ENCODE measurements at regions not wholly inside any gene's neighbourhood (a gene's known extent, or its start where the extent isn't known, plus 50 kb on each side); places are given as distances from the start of the nearest gene placed in this dataset.
"Not testable (repeated sequence)": the region's sequence is repeated elsewhere in the genome, so short reads cannot be mapped to it uniquely, and the experiment has no call there.

- DNase-seq (ENCODE audit: low read depth in 3 of 3, low spot score in 1 of 3) = no peak
Measured at GRCh38 chr12:91767237-91767636, 378.4 kb downstream of the BTG1 start.

DNA sequence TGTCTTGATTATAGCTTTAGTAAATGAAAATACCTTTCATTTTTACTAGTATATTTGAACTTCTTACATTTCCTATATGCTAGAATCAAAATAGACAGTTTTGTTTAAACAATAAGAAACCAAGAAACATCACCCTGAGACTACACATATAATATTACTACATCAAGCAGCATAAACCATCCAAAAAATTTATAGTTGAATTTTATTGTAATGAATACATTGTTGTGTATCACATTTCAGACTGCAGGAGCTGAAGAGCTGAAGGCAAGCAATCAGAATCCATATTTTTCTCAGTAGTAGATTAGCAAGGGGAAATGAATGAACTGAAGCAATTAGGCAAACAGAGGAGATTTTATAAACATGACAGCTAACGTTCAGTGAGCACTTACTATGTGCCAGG, 379.2 kb downstream of the BTG1 start:
- no peak for DNase-seq (ENCODE audit: low read depth in 3 of 3, low spot score in 1 of 3)

GRCh38 chr12:91763654-91764370, 381.8 kb downstream of the BTG1 start:
- no peak for DNase-seq (ENCODE audit: low read depth in 3 of 3, low spot score in 1 of 3)

DNA sequence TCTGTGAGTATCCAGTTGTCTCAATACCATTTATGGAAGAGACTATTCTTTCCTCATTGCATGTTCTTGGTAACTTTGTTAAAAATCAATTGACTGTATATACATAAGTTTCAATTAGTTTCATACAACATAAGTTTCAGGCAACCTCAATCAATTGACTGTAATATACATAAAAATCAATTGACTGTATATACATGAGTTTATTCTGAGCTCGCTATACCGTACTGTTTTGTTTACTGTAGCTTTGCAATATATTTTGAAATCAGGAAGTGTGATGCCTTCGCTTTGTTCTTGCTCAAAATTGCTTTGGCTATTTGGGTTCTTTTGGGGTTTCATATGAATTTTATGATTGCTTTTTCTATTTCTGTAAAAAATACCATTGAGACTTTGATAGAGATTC, 392.0 kb downstream of the BTG1 start:
- DNase-seq (ENCODE audit: low read depth in 3 of 3, low spot score in 1 of 3) = no peak

DNA sequence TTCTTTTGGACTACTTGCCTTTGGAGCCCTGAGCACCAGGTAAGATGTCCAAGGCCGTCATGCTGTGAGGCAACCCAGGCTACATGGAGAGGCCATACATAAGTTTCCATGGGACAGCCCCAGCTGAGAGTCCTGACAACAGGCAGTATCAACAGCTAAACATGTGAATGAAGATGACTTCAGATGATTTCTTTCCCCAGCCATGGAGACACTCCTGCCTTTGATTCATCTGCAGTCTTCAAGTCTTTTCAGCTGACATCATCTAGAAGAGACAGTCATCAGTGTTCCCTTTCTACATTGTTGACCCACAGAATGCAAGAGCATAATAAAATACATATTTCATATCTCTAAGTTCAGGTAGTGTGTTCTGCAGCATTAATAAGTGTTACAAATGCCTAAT, 398.7 kb downstream of the BTG1 start:
- DNase-seq (ENCODE audit: low read depth in 3 of 3, low spot score in 1 of 3) = no peak

- no peak for DNase-seq (ENCODE audit: low read depth in 3 of 3, low spot score in 1 of 3)
Measured at GRCh38 chr12:91744597-91744996, 401.0 kb downstream of the BTG1 start.

DNA sequence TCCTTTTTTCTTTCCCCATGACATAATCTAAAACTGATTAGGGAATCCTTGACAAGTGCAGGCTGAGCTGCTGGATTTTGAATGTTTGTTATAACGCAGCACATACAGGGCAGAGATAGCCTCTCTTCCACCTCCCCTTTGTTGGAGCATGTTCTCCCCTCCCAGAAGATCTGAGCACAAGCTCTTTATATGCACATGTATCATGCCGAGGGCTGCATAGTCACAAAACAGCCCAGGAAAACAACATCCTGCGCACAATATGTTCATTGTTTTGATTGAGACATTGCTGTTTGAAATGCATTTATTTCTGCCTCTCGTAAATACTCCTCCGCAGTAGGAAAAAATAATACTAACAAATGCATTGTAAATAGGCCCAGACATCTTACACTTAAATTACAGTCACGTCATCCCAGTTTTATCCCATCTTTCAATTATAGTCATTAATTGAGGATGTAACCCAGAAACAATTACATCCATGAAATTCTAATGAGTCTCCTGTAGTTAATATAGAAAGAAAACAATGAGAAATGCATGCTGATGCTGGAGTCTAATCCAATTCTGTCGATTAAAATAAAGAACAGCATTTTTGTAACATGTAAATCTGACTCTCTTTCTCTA, 401.8 kb downstream of the BTG1 start:
- no peak for DNase-seq (ENCODE audit: low read depth in 3 of 3, low spot score in 1 of 3)

GRCh38 chr12:91743280-91743679, 402.4 kb downstream of the BTG1 start:
- DNase-seq (ENCODE audit: low read depth in 3 of 3, low spot score in 1 of 3) = no peak

- no peak for DNase-seq (ENCODE audit: low read depth in 3 of 3, low spot score in 1 of 3)
Measured at GRCh38 chr12:91741932-91742331, 403.7 kb downstream of the BTG1 start.

DNA sequence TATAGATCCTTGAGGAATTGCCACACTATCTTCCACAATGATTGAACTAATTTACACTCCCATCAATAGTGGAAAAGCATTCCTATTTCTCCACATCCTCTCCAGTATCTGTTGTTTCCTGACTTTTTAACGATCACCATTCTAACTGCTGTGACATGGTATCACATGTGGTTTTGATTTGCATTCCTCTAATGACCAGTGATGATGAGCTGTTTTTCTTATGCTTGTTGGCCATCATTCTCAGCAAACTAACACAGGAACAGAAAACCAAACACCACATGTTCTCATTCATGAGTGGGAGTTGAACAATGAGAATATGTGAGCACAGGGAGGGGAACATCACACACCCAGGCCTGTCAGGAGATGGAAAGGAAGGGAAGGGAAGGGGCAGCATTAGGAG, 411.8 kb downstream of the BTG1 start:
- DNase-seq (ENCODE audit: low read depth in 3 of 3, low spot score in 1 of 3) = not testable (repeated sequence)

- DNase-seq (ENCODE audit: low read depth in 3 of 3, low spot score in 1 of 3) = no peak
Measured at GRCh38 chr12:91732086-91732485, 413.6 kb downstream of the BTG1 start.

- no peak for DNase-seq (ENCODE audit: low read depth in 3 of 3, low spot score in 1 of 3)
Measured at GRCh38 chr12:91729543-91729942, 416.1 kb downstream of the BTG1 start.

DNA sequence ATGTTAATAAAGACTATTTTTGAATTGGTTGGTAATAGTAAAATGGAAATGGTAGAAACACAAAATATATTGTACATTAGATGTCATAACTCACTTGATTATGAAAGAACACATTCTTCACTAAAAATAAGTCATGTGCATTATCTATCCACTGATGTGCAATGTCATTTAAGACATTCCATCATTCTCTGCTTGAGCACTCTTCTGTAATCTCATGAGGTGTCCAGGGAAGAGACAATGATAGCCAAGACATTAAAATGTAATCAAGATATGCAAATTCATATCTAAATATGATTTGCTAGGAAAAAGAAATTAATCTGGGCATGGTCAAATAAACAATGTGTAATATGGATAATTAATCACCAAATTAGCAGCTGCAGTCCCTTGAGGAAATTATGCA, 422.5 kb downstream of the BTG1 start:
- no peak for DNase-seq (ENCODE audit: low read depth in 3 of 3, low spot score in 1 of 3)

GRCh38 chr12:91722072-91722471, 423.6 kb downstream of the BTG1 start:
- no peak for DNase-seq (ENCODE audit: low read depth in 3 of 3, low spot score in 1 of 3)

DNA sequence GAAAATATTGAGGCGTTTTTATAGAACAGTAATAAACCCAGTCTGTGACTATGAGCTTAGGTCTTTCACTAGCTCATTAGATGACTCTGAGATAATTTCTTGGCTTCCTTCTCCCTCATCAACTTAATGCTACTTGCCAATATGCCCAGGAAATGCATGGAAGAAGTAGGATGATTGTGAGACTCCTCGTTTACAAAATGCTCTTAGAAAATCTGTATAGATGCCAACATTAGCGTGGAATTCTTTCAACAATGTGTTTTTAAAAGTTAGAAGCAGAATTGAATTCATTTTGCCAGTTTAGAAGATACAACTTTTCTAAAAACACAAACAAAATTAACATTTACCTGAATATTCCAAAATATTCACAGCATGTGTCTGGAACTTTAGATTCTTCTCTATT, 424.6 kb downstream of the BTG1 start:
- DNase-seq (ENCODE audit: low read depth in 3 of 3, low spot score in 1 of 3) = no peak

DNA sequence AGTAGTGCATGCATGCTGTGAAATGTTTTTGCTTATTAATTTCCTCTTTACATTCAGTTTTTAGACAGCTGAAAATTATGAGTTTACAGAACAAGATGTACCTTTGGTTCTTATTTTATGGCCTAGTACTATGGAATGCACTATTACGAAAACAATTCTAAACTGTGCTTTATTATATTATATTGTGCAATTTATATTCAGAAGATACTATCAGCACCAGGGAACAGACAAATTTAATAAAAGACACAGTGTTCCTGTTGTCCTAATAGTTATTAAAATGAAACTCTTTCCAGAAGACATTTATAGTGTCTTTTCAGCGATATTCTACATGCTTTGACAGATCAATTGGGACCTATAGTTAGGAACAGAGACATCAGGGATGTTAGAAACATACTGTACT, 427.3 kb downstream of the BTG1 start:
- no peak for DNase-seq (ENCODE audit: low read depth in 3 of 3, low spot score in 1 of 3)

DNA sequence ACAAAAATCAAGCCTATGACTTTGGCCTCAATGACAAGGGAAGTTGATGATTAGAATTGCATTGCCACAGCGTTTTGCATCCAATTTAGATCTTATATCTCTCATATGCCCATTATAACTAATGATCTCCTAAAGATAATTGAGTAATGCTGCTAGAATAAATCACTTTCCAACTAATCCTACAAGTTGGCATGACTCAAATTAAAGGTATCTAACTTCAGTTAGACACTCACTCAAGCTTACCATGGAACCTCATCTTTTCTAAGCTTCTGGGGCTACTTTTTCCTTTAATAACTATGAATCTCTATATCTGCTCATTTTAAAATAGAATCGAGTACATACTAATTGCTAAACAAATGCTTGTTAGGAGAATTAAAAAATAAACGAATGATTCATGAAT, 427.8 kb downstream of the BTG1 start:
- no peak for DNase-seq (ENCODE audit: low read depth in 3 of 3, low spot score in 1 of 3)

DNA sequence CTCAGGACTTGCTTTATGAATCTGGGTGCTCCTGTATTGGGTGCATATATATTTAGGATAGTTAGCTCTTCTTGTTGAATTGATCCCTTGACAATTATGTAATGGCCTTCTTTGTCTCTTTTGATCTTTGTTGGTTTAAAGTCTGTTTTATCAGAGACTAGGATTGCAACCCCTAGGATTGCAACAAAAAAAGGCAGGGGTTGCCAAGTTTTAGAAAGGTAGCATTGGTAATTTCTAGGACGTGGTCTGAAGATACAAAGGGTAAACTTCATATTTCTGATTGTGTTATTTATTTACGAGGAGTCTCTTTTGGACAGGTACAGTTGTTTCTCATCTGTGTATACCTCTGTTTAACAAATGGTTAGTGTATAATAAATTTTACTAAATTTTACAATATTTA, 433.7 kb downstream of the BTG1 start:
- not testable (repeated sequence) for DNase-seq (ENCODE audit: low read depth in 3 of 3, low spot score in 1 of 3)

DNA sequence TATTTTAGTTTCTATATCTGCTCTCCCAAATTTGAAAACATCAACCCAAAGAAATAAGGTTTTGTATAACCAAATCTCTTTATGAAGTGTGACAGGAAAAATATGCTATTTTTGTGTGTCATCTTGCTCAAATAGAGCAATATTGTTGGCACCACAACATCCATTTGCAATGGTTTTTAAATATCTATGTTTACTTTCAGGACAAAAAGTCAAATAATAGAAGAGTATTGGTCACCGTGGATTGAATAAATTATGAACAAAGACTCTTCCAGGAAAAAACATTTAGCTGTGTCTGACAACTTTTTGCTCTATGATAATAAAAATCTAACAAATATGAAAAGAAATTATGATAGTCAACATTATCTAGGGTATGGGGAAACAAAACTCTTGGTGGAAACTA, 439.2 kb downstream of the BTG1 start:
- DNase-seq (ENCODE audit: low read depth in 3 of 3, low spot score in 1 of 3) = no peak

DNA sequence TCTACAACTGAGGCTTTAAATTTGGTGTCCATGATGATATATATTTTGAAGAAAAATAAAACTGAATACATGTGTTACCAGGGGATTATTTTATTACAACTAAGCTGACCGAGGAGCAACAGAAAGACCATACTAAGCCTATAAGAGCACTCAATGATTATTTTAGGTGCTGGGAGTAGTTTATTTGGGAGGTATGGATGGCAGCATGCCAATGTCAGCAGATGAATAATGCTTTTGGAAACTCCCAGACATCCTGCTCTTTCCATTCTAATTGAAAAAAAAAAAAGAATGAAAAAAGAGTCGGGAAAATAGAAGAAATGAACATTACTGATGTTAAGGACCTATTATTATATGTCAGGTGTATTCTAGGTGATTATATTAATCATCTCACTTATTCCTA, 441.2 kb downstream of the BTG1 start:
- DNase-seq (ENCODE audit: low read depth in 3 of 3, low spot score in 1 of 3) = no peak

DNA sequence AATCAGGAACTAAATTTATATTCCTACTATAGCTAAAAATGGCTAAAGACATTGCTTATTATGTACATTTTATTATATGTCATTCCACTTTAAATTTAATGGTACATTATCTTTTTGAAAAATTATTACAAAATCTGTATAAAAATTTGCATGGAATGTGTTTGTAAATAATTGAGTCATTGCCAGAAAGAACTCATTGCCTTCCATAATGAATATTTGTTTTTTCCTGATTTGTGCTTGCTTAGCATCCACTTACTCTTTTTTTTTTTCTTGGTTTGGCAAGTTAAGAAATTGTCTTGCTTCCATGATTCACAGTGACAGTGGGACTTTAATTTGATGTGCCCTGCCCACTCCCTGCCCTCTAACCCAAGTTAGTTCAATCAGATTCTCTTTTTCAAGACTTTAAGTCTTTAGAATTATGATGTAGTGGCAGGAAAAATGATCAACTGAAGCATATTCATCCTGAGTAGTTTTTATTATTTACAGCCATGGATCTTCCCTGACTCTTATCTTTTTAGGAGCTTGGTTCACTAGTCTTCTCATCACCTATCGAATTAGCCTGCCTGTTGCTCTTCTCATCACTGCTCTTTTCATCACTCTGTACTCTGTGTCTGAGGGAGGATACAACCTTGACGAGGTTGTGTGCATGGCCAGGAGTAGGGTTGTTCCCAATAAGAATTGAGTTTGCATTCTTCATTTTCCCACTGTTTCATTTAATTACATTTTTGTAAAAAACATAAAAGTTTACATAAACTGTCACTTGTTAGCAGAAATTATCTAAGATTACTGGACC, 442.0 kb downstream of the BTG1 start:
- DNase-seq (ENCODE audit: low read depth in 3 of 3, low spot score in 1 of 3) = no peak

GRCh38 chr12:91702843-91703425, 442.7 kb downstream of the BTG1 start:
- no peak for DNase-seq (ENCODE audit: low read depth in 3 of 3, low spot score in 1 of 3)

Measured in stimulated activated CD4-positive, alpha-beta T cell treated with anti-CD3 and anti-CD28 coated beads, TNF-alpha, amount 100 ng/mL, for 1 hour (primary cell).